ENCODE measurements at regions not wholly inside any gene's neighbourhood (a gene's known extent, or its start where the extent isn't known, plus 50 kb on each side); places are given as distances from the start of the nearest gene placed in this dataset.
"Not testable (repeated sequence)": the region's sequence is repeated elsewhere in the genome, so short reads cannot be mapped to it uniquely, and the experiment has no call there.

DNA sequence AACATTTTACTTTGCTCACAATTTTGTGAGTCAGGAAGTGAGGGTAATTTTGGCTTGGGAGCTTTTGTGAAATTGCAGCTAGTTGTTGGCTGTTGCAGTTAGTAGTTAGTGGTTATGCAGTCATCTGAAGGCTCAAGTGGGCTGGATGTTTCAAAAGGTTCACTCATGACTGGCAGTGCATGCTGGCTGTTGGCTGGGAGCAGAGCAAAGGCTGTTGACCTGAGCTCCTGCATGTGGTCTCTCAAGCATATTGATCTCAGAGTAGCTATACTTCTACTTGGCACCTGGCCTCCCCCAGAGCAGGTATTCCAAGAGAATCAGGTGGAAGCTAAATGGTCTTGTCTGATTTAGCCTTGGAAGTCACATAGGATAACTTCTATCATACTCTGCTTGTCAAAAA is 414.1 kb upstream of the STXBP6 start:
- no peak for DNase-seq
- Mint-ChIP-seq H3K4me3 (no peak overlapping the region), H3K4me1 (no peaks in the 10 kb centered on the region), H3K9me3 (peaks cover 0 to 10% (median 2%) of the 10 kb centered on the region in 7 donors), H3K27ac (no peak overlapping the region), H3K36me3 (no peaks in the 10 kb centered on the region), H3K27me3 (no peaks in the 10 kb centered on the region)
- no peak for ATAC-seq (ENCODE audit: low read depth in 2 of 2)

DNA sequence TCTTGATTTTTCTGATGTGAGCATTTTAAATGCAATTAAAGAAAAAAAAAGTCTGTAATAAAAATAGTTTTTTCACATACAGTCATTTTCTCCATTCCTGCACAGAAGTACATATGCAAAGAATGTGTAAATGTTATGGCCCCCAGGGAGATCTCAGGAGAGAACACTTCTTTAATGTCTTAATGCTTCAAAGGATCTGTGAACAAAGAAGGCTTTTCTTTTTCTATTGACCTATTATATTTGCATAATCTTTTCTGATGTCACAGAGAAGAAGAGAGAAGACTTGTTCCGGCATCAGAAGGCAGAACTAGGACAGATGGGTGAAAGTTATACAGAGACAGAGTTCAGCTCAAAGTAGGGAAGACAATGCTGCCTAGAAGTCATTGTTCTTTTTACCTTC is 413.5 kb upstream of the STXBP6 start:
- no peaks in the 10 kb centered on the region for H3K27me3 Mint-ChIP-seq
- no peaks in the 10 kb centered on the region for H3K36me3 Mint-ChIP-seq
- peaks cover 0 to 10% (median 2%) of the 10 kb centered on the region in 7 donors for H3K9me3 Mint-ChIP-seq

DNA sequence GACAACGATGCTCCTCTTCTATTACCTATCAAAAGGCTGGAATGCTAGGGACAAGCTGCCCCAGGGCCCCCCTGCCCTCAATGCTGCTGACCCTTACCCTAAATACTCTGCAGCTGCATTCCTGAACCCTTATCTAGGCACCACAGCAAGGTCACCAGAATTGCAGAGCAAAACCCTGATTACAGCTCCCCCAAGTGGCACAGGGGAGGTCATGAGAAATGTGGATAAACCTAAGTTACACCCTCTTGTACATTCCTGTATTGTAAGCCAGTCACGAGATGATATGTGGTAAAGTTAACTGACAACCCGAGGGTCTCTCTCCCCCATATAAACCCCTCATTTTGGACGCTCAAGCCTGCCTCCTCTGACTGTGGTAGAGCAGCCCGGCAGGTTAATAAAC is 411.8 kb upstream of the STXBP6 start:
- H3K27me3 Mint-ChIP-seq, result no peaks in the 10 kb centered on the region
- no peaks in the 10 kb centered on the region for H3K4me1 Mint-ChIP-seq
- no peak overlapping the region for H3K27ac Mint-ChIP-seq
- ATAC-seq (ENCODE audit: low read depth in 2 of 2) (no peak), DNase-seq (no peak)
- H3K9me3 Mint-ChIP-seq, result peaks cover 0 to 10% (median 2%) of the 10 kb centered on the region in 7 donors
- H3K36me3 Mint-ChIP-seq, result no peaks in the 10 kb centered on the region
- no peak overlapping the region for H3K4me3 Mint-ChIP-seq

More for the DNA sequence above, 413.5 kb upstream of the STXBP6 start:
- no peak for ATAC-seq (ENCODE audit: low read depth in 2 of 2)
- no peak overlapping the region for H3K4me3 Mint-ChIP-seq
- no peak for DNase-seq
- H3K27ac Mint-ChIP-seq, result no peak overlapping the region
- H3K4me1 Mint-ChIP-seq, result no peaks in the 10 kb centered on the region

DNA sequence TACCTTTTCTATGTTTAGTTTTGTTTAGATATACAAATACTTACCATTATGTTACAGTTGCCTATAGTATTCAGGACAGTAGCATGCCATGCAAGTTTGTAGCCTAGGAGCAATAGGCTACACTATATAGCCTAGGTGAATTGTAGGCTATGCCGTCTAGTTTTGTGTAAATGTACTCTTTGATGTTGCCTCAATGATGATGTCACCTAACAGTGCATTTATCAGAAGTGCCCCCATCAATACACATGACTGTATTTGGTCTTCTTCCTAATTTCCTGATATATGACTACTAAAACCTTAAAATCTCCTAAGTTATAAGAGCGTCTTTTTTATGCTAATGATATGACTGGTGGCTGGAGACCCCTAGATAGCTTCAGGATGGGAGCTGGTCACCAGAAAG is 394.4 kb upstream of the STXBP6 start:
- no peaks in the 10 kb centered on the region for H3K4me1 Mint-ChIP-seq
- no peak overlapping the region for H3K4me3 Mint-ChIP-seq
- no peak overlapping the region for H3K27ac Mint-ChIP-seq
- DNase-seq (no peak), ATAC-seq (ENCODE audit: low read depth in 2 of 2) (no peak)
- peaks cover 2 to 14% (median 4%) of the 10 kb centered on the region in 7 donors for H3K9me3 Mint-ChIP-seq
- no peaks in the 10 kb centered on the region for H3K36me3 Mint-ChIP-seq
- peaks cover 0 to 7% (median 0%) of the 10 kb centered on the region in 3 donors for H3K27me3 Mint-ChIP-seq

DNA sequence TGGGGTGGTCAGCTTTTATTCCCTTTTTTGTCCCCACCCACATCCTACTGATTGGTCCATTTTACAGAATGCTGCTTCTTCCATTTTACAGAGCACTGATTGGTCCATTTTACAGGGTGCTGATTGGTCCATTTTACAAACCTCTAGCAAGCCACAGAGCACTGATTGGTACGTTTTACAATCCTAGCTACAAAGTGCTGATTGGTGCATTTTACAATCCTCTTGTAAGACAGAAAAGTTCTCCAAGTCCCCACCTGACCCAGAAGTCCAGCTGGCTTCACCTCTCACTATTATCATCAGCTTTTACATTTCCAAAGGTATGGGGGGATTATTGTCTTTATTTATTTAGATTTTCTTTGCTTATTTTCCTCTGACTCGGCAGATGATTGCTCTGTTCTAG is 390.4 kb upstream of the STXBP6 start:
- H3K36me3 Mint-ChIP-seq; H3K4me1 Mint-ChIP-seq; H3K27me3 Mint-ChIP-seq; ATAC-seq (ENCODE audit: low read depth in 2 of 2); H3K4me3 Mint-ChIP-seq; DNase-seq; H3K27ac Mint-ChIP-seq: not testable (repeated sequence)
- peaks cover 0 to 14% (median 5%) of the 10 kb centered on the region in 7 donors for H3K9me3 Mint-ChIP-seq

DNA sequence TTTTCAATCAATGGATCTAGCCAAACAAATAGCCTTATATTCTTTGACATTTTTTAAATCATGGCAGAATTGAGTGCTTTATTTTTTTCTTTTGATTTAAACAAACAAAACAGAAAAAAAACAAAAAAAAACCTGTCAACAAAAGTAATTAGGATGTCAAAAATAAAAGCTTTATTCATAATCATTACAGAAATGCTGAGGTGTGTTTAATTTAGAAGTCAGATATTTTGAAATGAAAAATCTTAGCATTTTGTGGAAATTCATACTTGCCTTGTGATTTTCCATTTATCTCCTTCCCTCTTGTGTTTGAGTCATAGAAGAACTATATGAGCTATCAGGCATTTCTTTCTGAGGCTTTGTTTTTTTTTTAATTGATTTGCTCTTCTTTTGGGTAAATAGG is 387.0 kb upstream of the STXBP6 start:
- no peak overlapping the region for H3K4me3 Mint-ChIP-seq
- H3K36me3 Mint-ChIP-seq, result no peaks in the 10 kb centered on the region
- H3K4me1 Mint-ChIP-seq, result no peaks in the 10 kb centered on the region
- no peak overlapping the region for H3K27ac Mint-ChIP-seq
- ATAC-seq (ENCODE audit: low read depth in 2 of 2), result no peak
- DNase-seq, result no peak
- H3K9me3 Mint-ChIP-seq, result peaks cover 4 to 28% (median 12%) of the 10 kb centered on the region in 7 donors
- no peaks in the 10 kb centered on the region for H3K27me3 Mint-ChIP-seq

DNA sequence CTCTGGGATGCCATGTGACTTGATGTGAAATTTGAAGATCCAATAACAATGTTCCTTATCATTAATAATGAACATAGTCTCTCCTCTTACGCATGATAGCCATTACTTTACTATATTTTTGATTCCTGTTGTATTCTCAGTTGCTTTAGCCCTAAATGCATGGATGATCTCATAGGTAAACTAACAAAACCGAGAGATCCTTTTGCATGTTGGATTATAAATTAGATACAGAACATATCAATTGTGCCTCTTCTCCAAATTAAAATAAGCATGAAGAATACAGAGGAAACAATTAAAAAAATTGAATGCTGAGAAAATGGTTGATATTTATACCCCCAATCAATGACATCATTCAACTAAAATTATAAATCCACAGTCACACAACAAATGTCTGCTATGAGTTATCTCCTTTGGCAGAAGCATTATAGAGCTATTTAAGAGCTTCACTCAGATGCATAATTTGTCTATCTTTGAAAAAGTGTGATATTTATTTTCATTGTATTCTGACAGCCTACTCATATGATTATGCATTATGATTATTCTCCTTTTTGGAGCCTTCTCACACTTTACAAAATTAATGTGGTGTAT is 386.4 kb upstream of the STXBP6 start:
- no peak overlapping the region for H3K27ac Mint-ChIP-seq
- H3K9me3 Mint-ChIP-seq, result peaks cover 4 to 28% (median 11%) of the 10 kb centered on the region in 7 donors
- no peaks in the 10 kb centered on the region for H3K27me3 Mint-ChIP-seq
- no peak overlapping the region for H3K4me3 Mint-ChIP-seq
- H3K36me3 Mint-ChIP-seq, result no peaks in the 10 kb centered on the region
- H3K4me1 Mint-ChIP-seq, result no peaks in the 10 kb centered on the region
- DNase-seq (no peak), ATAC-seq (ENCODE audit: low read depth in 2 of 2) (no peak)

DNA sequence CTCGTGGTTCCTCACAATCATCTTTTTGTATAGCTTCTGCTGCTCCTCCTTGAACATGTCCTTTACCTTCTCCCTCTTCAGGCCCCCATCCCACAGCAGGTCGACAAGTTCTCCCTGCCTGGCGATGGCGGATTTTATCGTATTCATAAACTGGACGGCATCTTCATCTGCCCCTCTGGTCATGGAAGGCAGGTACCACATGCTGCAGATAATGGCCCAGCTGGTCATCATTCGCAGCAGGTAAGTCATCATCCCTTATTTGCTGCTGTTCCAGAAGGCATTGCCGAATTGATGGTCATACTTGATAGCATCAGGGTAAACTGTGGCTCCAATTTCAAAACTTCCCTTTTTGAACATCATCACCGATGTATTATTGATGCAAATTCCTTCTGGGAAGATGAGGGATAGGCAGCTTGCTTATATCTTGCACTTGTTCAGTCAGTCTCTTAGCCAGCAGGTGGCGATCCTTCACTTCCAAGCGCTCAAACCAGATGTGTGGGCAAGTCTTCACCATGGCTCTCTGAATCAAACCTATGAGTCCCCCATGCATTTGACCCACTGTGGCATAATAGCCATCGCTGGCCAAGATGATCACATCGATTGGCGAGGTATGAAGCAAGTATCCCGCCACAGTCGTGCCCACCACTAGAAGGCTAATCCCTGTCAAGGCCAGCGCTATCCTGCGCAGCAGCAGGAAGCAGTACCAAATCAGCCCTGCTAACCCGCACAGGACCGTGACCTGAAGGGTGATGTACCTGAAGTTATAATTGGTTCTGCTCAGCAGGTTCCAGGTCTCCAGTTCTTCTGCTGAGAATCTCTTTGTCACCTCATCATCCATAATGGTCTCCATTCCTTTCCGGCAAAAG is 381.5 kb upstream of the STXBP6 start:
- no peak overlapping the region for H3K27ac Mint-ChIP-seq
- ATAC-seq (ENCODE audit: low read depth in 2 of 2) (no peak), DNase-seq (no peak)
- H3K36me3 Mint-ChIP-seq, result no peaks in the 10 kb centered on the region
- H3K4me3 Mint-ChIP-seq, result no peak overlapping the region
- H3K27me3 Mint-ChIP-seq, result no peaks in the 10 kb centered on the region
- peaks cover 4 to 28% (median 13%) of the 10 kb centered on the region in 7 donors for H3K9me3 Mint-ChIP-seq
- H3K4me1 Mint-ChIP-seq, result no peaks in the 10 kb centered on the region

DNA sequence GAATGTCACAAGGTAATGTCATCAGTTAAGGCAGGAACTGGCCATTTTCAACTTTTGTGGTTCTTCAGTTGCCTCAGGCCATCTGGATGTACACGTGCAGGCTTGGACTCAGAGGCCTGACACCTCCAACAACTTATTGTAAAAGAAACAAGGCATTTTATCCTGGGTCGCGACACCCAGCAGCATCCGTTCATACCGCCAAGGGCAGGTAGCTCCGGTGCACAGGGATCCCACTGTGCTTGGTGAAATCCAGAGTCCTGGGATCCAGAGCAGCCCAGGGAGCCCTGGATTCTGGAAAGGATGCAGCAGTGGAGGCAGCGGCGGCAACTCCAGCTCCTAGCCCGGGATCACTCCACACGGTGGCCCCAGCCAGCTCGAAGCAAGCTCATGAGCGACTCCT is 380.9 kb upstream of the STXBP6 start:
- no peak overlapping the region for H3K27ac Mint-ChIP-seq
- no peak for ATAC-seq (ENCODE audit: low read depth in 2 of 2)
- DNase-seq, result no peak
- no peaks in the 10 kb centered on the region for H3K27me3 Mint-ChIP-seq
- H3K4me3 Mint-ChIP-seq, result no peak overlapping the region
- peaks cover 4 to 28% (median 13%) of the 10 kb centered on the region in 7 donors for H3K9me3 Mint-ChIP-seq
- no peaks in the 10 kb centered on the region for H3K4me1 Mint-ChIP-seq
- H3K36me3 Mint-ChIP-seq, result no peaks in the 10 kb centered on the region

DNA sequence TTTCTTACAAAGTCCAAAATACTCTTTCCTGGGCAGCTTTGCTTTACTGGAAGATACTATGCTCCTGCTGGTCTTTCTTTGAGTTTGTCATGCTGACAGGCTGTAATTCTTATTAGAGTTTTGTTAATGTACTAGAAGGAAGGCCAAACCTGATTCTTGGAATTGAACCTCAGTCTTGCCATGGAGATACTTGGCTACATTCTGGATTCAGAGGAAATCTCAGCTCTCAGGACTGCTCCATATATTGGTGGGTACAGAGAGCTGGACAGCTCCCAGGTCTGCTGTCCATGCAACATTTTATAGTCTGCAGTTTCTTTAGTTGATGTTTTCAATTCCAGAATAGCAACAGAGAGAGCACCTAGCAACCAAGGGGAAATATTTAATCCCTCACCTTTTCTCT is 363.1 kb upstream of the STXBP6 start:
- no peak overlapping the region for H3K27ac Mint-ChIP-seq
- peaks cover 0 to under 1% (median 0%) of the 10 kb centered on the region in 7 donors for H3K9me3 Mint-ChIP-seq
- peaks cover 0 to 5% (median 2%) of the 10 kb centered on the region in 3 donors for H3K27me3 Mint-ChIP-seq
- peaks cover 0 to 1% of the 10 kb centered on the region in 2 donors for H3K36me3 Mint-ChIP-seq
- DNase-seq (no peak), ATAC-seq (ENCODE audit: low read depth in 2 of 2) (no peak)
- no peak overlapping the region for H3K4me3 Mint-ChIP-seq
- no peaks in the 10 kb centered on the region for H3K4me1 Mint-ChIP-seq

DNA sequence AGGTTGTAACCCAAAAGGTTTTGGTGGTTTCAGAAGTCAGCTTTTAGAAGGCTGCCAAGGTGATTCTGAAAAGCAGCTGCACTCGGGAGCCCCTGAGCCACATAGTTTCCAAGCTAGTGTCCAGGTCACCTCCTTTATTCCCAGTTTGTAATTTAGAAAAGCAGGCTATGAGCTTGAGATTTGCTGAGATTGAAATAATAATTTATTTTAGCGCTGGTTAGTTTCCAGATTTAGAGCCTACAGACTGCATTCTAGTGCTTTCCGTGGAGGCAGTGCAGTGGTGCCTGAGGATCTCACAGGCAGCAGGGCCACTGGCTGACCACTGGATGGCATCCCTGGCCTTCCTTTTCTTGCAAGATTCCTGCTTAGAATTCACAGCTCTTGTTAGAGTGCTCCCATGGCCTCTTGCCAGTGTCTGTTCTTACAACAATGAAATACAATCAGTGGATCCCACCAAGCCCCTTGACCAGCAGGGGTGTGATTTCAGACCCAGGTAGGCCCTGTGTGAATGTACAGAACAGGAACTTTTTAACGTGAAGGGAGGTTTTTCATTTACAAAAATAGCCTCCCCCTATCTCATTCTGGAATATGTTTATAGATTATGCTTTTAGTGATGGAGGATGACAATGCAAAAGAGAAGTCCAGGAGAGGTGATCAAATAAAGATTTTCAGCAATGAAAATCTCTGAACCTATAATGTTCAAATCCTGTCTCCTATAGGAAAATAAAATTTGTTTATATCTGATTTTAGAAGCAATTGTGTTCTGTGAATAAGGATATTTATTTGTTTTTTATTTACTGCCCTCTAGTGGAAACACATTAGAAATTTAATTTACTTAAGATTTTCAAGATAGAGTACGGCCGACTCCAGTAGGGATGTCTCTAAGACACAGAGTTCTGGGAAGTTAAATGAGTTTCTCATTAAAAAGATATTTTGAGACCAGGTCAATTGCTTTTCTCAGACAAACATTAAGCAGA is 362.1 kb upstream of the STXBP6 start:
- H3K4me3 Mint-ChIP-seq, result no peak overlapping the region
- peaks cover 0 to 6% of the 10 kb centered on the region in 2 donors for H3K36me3 Mint-ChIP-seq
- H3K9me3 Mint-ChIP-seq, result peaks cover 0 to 4% (median 0%) of the 10 kb centered on the region in 7 donors
- no peaks in the 10 kb centered on the region for H3K4me1 Mint-ChIP-seq
- DNase-seq (no peak), ATAC-seq (ENCODE audit: low read depth in 2 of 2) (no peak)
- H3K27me3 Mint-ChIP-seq, result peaks cover 0 to 8% (median 5%) of the 10 kb centered on the region in 3 donors
- no peak overlapping the region for H3K27ac Mint-ChIP-seq

DNA sequence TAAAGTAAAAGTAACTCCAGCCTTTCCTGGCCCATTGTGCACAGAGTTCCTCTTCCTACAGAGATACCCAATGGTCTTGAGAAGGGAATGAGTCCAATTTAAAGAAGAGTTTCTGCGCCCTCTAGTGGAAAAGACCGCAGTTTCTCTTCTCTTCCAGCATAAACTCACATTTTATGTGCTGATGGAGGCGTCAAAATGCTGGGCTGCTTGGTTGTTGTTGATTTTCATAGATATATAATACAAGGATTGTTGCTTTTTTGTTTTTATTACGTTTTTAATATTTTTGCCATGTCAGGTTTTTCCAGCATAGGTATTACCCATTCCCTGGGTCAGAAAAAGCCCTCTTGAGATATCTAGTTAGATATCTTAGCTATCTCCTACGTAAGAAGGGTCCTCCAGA is 356.9 kb upstream of the STXBP6 start:
- no peak overlapping the region for H3K4me3 Mint-ChIP-seq
- DNase-seq (no peak), ATAC-seq (ENCODE audit: low read depth in 2 of 2) (no peak)
- H3K27ac Mint-ChIP-seq, result no peak overlapping the region
- no peaks in the 10 kb centered on the region for H3K4me1 Mint-ChIP-seq
- peaks cover 0 to 6% of the 10 kb centered on the region in 2 donors for H3K36me3 Mint-ChIP-seq
- peaks cover 0 to 8% (median 5%) of the 10 kb centered on the region in 3 donors for H3K27me3 Mint-ChIP-seq
- H3K9me3 Mint-ChIP-seq, result peaks cover 0 to 4% (median 0%) of the 10 kb centered on the region in 7 donors

DNA sequence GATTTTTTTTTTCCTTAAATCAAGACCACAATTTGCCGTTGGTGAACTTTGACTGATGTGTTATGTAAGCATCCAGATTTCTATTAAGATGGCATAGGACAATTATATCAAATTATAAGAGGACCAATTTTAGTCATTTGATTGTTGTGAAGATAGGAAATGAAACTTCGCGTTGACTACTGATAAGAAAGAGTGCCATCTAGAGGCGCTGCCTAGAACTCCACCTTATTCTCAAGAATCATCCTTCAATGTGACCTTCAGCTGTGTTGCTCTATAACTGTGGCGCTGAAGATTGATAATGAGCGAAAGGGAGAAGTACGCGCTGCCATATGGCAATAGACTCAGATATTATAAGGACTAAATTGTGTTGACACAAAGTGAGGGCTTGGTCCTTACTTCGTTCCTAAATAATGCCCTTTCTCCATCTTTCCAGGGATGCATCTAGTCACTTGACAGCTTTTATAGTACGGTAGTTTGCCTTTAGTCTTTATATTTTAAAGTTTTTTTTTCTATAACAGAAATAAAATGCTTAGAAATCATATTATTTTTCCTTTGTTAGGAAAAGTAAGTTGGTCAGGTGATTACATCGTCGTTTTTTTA is 350.8 kb upstream of the STXBP6 start:
- Mint-ChIP-seq H3K4me1 (no peaks in the 10 kb centered on the region), H3K36me3 (no peaks in the 10 kb centered on the region), H3K4me3 (no peak overlapping the region), H3K27me3 (no peaks in the 10 kb centered on the region), H3K9me3 (peaks cover 0 to 2% (median 0%) of the 10 kb centered on the region in 7 donors), H3K27ac (no peak overlapping the region)
- DNase-seq (peak; percentile 14), ATAC-seq (ENCODE audit: low read depth in 2 of 2) (no peak)

Measured in naive B cell (primary cell).